ENCODE measurements at regions not wholly inside any gene's neighbourhood (a gene's known extent, or its start where the extent isn't known, plus 50 kb on each side); places are given as distances from the start of the nearest gene placed in this dataset.

GRCh38 chr1:232137066-232137465 lies 492.9 kb downstream of the SIPA1L2 start:
- TF ChIP-seq CTCF (IDR thresholded peaks at IDR 0.05) (no peak), EZH2 (IDR thresholded peaks at IDR 0.05) (no peak)
